IMR-90 (cell line): ENCODE measurements at regions not wholly inside any gene's neighbourhood (a gene's known extent, or its start where the extent isn't known, plus 50 kb on each side); places are given as distances from the start of the nearest gene placed in this dataset.
"Not testable (repeated sequence)": the region's sequence is repeated elsewhere in the genome, so short reads cannot be mapped to it uniquely, and the experiment has no call there.

Source experiments
- ATAC-seq: fragments of 200-7000 bp; cut with Tn5 transposase; 2 replicates; pipeline ENCODE4 v1.9.1; 2020; ENCODE audit warnings: low read depth, mild to moderate bottlenecking, moderate library complexity
- BruUV-seq: library from RNA; stranded (reverse); fragments of 400-500 nt; replicated peaks from 2 replicates; lab custom pipeline; 2021; lab: Mats Ljungman, UMichigan
- CTCF ChIA-PET: fragments of 300-600 bp; formaldehyde crosslinking; extraction: SDS; loops from one replicate; lab custom pipeline; 2021; ENCODE audit warnings: antibody characterized with exemption; lab: Yijun Ruan, JAX
- POLR2A ChIA-PET: fragments of 300-600 bp; sonication (Branson Sonifier 250); formaldehyde crosslinking; loops from one replicate; lab custom pipeline; 2022; ENCODE audit warnings: antibody characterized with exemption; ENCODE audit not compliant: unreplicated experiment; lab: Charles Lee
- DNase-seq: peaks from one replicate; pipeline ENCODE4 v3.0.0; 2013
- H2AFZ ChIP-seq: replicated peaks from 2 replicates; pipeline ENCODE3; 2013; ENCODE audit warnings: low read length, mild to moderate bottlenecking; ENCODE audit not compliant: poor library complexity
- H2AK5ac ChIP-seq: 2 replicates; pipeline ENCODE4 v1.6.1; 2013; ENCODE audit warnings: low read depth, low read length, inconsistent platforms
- H2AK9ac ChIP-seq: replicated peaks from 2 replicates; pipeline ENCODE3; 2013; ENCODE audit warnings: mild to moderate bottlenecking, low read depth, low read length, moderate library complexity; ENCODE audit not compliant: poor library complexity
- H2BK120ac ChIP-seq: 2 replicates; pipeline ENCODE4 v1.6.1; 2013; ENCODE audit warnings: low read depth, low read length, inconsistent platforms
- H2BK15ac ChIP-seq: 3 replicates; pipeline ENCODE4 v1.6.1; 2013; ENCODE audit warnings: low read depth, low read length, inconsistent platforms
- H2BK20ac ChIP-seq: 2 replicates; pipeline ENCODE4 v1.6.1; 2013; ENCODE audit warnings: low read depth, mild to moderate bottlenecking, inconsistent platforms, low read length, moderate library complexity
- H2BK5ac ChIP-seq: 2 replicates; pipeline ENCODE4 v1.6.1; 2013; ENCODE audit warnings: mild to moderate bottlenecking, low read depth, low read length, inconsistent platforms; ENCODE audit not compliant: poor library complexity, severe bottlenecking
- H3K14ac ChIP-seq: replicated peaks from 2 replicates; pipeline ENCODE4 v1.6.1; 2013; ENCODE audit warnings: low read depth, low read length, inconsistent platforms
- H3K18ac ChIP-seq: 2 replicates; pipeline ENCODE4 v1.6.1; 2013; ENCODE audit warnings: low read depth, low read length, control low read depth
- H3K23ac ChIP-seq: 2 replicates; pipeline ENCODE4 v1.6.1; 2013; ENCODE audit warnings: low read depth, low read length, inconsistent platforms
- H3K27ac ChIP-seq: 2 replicates; pipeline ENCODE4 v1.5.1; 2013; ENCODE audit warnings: mild to moderate bottlenecking, control low read depth, low read length; ENCODE audit not compliant: insufficient read depth
- H3K27me3 ChIP-seq: 2 replicates; pipeline ENCODE4 v1.6.1; 2013; ENCODE audit warnings: low read length; ENCODE audit not compliant: control insufficient read depth, insufficient read depth
- H3K36me3 ChIP-seq: 2 replicates; pipeline ENCODE4 v1.6.1; 2013; ENCODE audit warnings: low read length, mixed read lengths; ENCODE audit not compliant: control insufficient read depth, insufficient read depth
- H3K4ac ChIP-seq: 2 replicates; pipeline ENCODE4 v1.6.1; 2013; ENCODE audit warnings: low read depth, low read length, inconsistent platforms
- H3K4me1 ChIP-seq: 2 replicates; pipeline ENCODE4 v1.6.1; 2013; ENCODE audit warnings: low read length, mixed read lengths; ENCODE audit not compliant: control insufficient read depth, insufficient read depth
- H3K4me2 ChIP-seq: 2 replicates; pipeline ENCODE4 v1.6.1; 2013; ENCODE audit warnings: low read depth, mild to moderate bottlenecking, control low read depth, low read length, moderate library complexity
- H3K4me3 ChIP-seq: 2 replicates; pipeline ENCODE4 v1.5.1; 2013; ENCODE audit warnings: low read depth, mild to moderate bottlenecking, control low read depth, low read length, moderate library complexity; ENCODE audit not compliant: insufficient read depth
- H3K56ac ChIP-seq: 2 replicates; pipeline ENCODE4 v1.6.1; 2013; ENCODE audit warnings: low read length, inconsistent platforms; ENCODE audit not compliant: insufficient read depth; ENCODE audit errors: extremely low read depth
- H3K79me1 ChIP-seq, 2 experiments: 2 replicates each; pipeline ENCODE4 v1.6.1; 2013; ENCODE audit warnings: low read length in 2 of 2, inconsistent platforms in 1 of 2, low read depth in 1 of 2
- H3K9ac ChIP-seq: 2 replicates; pipeline ENCODE4 v1.6.1; 2013; ENCODE audit warnings: low read depth, low read length, control low read depth
- H3K9me1 ChIP-seq: 2 replicates; pipeline ENCODE4 v1.6.1; 2013; ENCODE audit warnings: low read length, inconsistent platforms; ENCODE audit not compliant: insufficient read depth
- H3K9me3 ChIP-seq: 2 replicates; pipeline ENCODE4 v1.6.1; 2013; ENCODE audit warnings: low read length; ENCODE audit not compliant: control insufficient read depth, insufficient read depth
- H4K20me1 ChIP-seq: 2 replicates; pipeline ENCODE4 v1.6.1; 2013; ENCODE audit warnings: low read length, inconsistent platforms; ENCODE audit not compliant: insufficient read depth
- H4K5ac ChIP-seq: 2 replicates; pipeline ENCODE4 v1.6.1; 2013; ENCODE audit warnings: mild to moderate bottlenecking, low read depth, low read length, control low read depth
- H4K8ac ChIP-seq, 2 experiments: 2 replicates each; pipeline ENCODE4 v1.6.1; 2013; ENCODE audit warnings: low read depth in 2 of 2, low read length in 2 of 2, control low read depth in 1 of 2, inconsistent platforms in 1 of 2
- H4K91ac ChIP-seq: 2 replicates; pipeline ENCODE4 v1.6.1; 2013; ENCODE audit warnings: low read depth, low read length, inconsistent platforms; ENCODE audit not compliant: insufficient read depth
- WGBS, 2 experiments: methylation state at CpG; one replicate each; pipeline versions ENCODE4 v1.1.5 to v1.1.7; 2013; ENCODE audit warnings: missing lambda C conversion rate in 2 of 2; ENCODE audit not compliant: insufficient read length in 1 of 2; ENCODE audit errors: extremely low coverage in 2 of 2; 5-methylcytosine and 5-hydroxymethylcytosine counted together
- dilution Hi-C: fragments of 300-500 bp; cut with HindIII; formaldehyde crosslinking; loops from one replicate; pipeline ENCODE4 v1.14.3; 2018; ENCODE audit warnings: low sequenced_read_pairs; ENCODE audit not compliant: unreplicated experiment
- in situ Hi-C: fragments of 300-500 bp; cut with MboI; formaldehyde crosslinking; loops from 3 replicates; pipeline ENCODE4 v1.14.3; 2019; ENCODE audit warnings: low sequenced_read_pairs, inconsistent platforms, mixed read lengths
- intact Hi-C: fragments of 100-400 bp; cut with micrococcal nuclease; formaldehyde crosslinking; loops from 2 replicates; pipeline ENCODE4 v1.10.0; 2022

GRCh38 chr6:67879105-67879904 lies 755.8 kb upstream of the ADGRB3 start:
- H2BK5ac ChIP-seq, H3K4ac ChIP-seq, H3K27ac ChIP-seq, H4K91ac ChIP-seq, H3K36me3 ChIP-seq, H3K9me3 ChIP-seq, H3K4me1 ChIP-seq, CTCF ChIA-PET, H3K23ac ChIP-seq, H3K27me3 ChIP-seq, dilution Hi-C loops, DNase-seq, H3K14ac ChIP-seq, H2AFZ ChIP-seq, H2BK120ac ChIP-seq, in situ Hi-C loops, intact Hi-C loops, POLR2A ChIA-PET, H3K9ac ChIP-seq, H3K4me3 ChIP-seq, H2BK15ac ChIP-seq, ATAC-seq, H4K20me1 ChIP-seq, H2AK9ac ChIP-seq, H3K9me1 ChIP-seq, H4K8ac ChIP-seq, H3K56ac ChIP-seq, H3K79me1 ChIP-seq, H2BK20ac ChIP-seq, H4K5ac ChIP-seq, BruUV-seq, H2AK5ac ChIP-seq, H3K4me2 ChIP-seq, H3K18ac ChIP-seq: not testable (repeated sequence)
- WGBS, 2 experiments = no CpG with 5 or more reads among the region's 1 CpG

GRCh38 chr6:67878216-67878615 lies 756.9 kb upstream of the ADGRB3 start:
- H3K9me1 ChIP-seq, H3K9ac ChIP-seq, H3K9me3 ChIP-seq, H2BK15ac ChIP-seq, H3K36me3 ChIP-seq, H3K18ac ChIP-seq, H2BK20ac ChIP-seq, H3K27ac ChIP-seq, H2BK120ac ChIP-seq, H3K23ac ChIP-seq, H4K8ac ChIP-seq, H4K5ac ChIP-seq, H3K4ac ChIP-seq, CTCF ChIA-PET, H2AK5ac ChIP-seq, ATAC-seq, H3K14ac ChIP-seq, H4K91ac ChIP-seq, H2BK5ac ChIP-seq, H3K56ac ChIP-seq, H3K4me1 ChIP-seq, H2AK9ac ChIP-seq, dilution Hi-C loops, H2AFZ ChIP-seq, POLR2A ChIA-PET, in situ Hi-C loops, H3K79me1 ChIP-seq, H3K27me3 ChIP-seq, BruUV-seq, H4K20me1 ChIP-seq, H3K4me3 ChIP-seq, DNase-seq, H3K4me2 ChIP-seq, intact Hi-C loops: not testable (repeated sequence)
- 78 to 83% methylated on average over 1 to 4 of the region's 7 CpGs for WGBS, 2 experiments
